ENCODE measurements at regions not wholly inside any gene's neighbourhood (a gene's known extent, or its start where the extent isn't known, plus 50 kb on each side); places are given as distances from the start of the nearest gene placed in this dataset.

DNA sequence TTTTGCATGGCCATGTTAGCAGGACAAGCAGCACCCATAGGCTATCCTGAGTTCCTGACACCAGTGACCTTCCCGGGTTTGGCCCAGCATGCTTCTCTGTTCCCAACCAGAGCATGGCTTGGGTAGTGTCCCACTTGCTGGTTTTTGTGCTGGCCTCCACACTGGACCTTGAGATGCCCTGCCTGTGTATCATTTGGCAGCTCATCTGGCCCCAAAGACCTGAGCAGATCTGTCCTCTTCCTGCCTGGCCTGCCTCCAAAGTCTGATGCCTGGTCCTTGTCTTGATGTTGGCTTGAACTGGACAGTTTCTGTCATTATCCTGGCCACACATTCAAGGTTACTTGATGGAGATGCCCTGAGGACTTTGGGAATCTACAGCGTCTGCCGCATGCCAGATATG, 590.7 kb upstream of the KLF4 start:
- TF ChIP-seq CTCF (conservative IDR thresholded peaks at IDR 0.05; ENCODE audit: low read depth in 2 of 2) = no peak
- no peak for TF ChIP-seq JUNB (IDR thresholded peaks at IDR 0.05; ENCODE audit: unreplicated experiment)
- TF ChIP-seq, protein P1, sequence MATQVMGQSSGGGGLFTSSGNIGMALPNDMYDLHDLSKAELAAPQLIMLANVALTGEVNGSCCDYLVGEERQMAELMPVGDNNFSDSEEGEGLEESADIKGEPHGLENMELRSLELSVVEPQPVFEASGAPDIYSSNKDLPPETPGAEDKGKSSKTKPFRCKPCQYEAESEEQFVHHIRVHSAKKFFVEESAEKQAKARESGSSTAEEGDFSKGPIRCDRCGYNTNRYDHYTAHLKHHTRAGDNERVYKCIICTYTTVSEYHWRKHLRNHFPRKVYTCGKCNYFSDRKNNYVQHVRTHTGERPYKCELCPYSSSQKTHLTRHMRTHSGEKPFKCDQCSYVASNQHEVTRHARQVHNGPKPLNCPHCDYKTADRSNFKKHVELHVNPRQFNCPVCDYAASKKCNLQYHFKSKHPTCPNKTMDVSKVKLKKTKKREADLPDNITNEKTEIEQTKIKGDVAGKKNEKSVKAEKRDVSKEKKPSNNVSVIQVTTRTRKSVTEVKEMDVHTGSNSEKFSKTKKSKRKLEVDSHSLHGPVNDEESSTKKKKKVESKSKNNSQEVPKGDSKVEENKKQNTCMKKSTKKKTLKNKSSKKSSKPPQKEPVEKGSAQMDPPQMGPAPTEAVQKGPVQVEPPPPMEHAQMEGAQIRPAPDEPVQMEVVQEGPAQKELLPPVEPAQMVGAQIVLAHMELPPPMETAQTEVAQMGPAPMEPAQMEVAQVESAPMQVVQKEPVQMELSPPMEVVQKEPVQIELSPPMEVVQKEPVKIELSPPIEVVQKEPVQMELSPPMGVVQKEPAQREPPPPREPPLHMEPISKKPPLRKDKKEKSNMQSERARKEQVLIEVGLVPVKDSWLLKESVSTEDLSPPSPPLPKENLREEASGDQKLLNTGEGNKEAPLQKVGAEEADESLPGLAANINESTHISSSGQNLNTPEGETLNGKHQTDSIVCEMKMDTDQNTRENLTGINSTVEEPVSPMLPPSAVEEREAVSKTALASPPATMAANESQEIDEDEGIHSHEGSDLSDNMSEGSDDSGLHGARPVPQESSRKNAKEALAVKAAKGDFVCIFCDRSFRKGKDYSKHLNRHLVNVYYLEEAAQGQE (IDR thresholded peaks at IDR 0.05; ENCODE audit: unreplicated experiment) = no peak
- no peak for TF ChIP-seq ZNF114 (CRISPR knock-in tag; IDR thresholded peaks at IDR 0.05)
- TF ChIP-seq POLR2AphosphoS5 (IDR thresholded peaks at IDR 0.05; ENCODE audit: low read depth) = no peak
- no peak for TF ChIP-seq CREB1 (CRISPR knock-in tag; IDR thresholded peaks at IDR 0.05; ENCODE audit: low read depth)
- TF ChIP-seq ETS1 (IDR thresholded peaks at IDR 0.05) = no peak
- TF ChIP-seq EZH2phosphoT487 (IDR thresholded peaks at IDR 0.05; ENCODE audit: unreplicated experiment) = no peak

Data from GM23338 (cell line).